ENCODE measurements at regions not wholly inside any gene's neighbourhood (a gene's known extent, or its start where the extent isn't known, plus 50 kb on each side); places are given as distances from the start of the nearest gene placed in this dataset.
A peak's percentile ranks its signal among the peaks of the same experiment; 100 is the strongest.

DNA sequence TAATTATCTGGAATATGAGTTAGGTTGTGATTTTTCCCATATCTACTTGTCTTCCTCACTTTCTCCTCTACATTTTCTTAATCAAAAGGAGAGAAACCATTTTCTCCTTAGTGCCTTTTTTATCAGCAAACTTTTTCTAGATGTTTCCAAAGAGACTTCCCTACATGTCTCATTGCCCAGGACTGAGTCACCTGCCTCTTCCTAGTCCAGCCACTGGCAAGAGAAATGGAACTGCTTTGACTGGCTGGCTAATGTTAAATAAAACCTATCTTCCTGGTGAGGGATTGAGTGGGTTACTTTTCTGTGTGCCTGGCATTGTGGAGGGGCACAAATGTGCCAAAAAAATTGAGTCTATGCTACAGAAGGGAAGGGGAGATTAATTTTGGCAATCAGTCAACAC, 52.1 kb upstream of the CD5L start:
- DNase-seq, result no peak
- H3K36me3 ChIP-seq (replicated peaks; ENCODE audit: control insufficient read depth, insufficient read depth, low read length), result no peaks in the 10 kb centered on the region

GRCh38 chr1:157894613-157895165, 53.1 kb upstream of the CD5L start:
- Histone ChIP-seq H3K27me3 (ENCODE audit: control insufficient read depth, insufficient read depth, low read length) (no peaks in the 10 kb centered on the region), H3K36me3 (replicated peaks; ENCODE audit: control insufficient read depth, insufficient read depth, low read length) (no peaks in the 10 kb centered on the region), H3K4me3 (ENCODE audit: insufficient read depth, low read depth, low read length) (no peak overlapping the region)
- no peak for DNase-seq

More for the DNA sequence above, 52.1 kb upstream of the CD5L start:
- no peaks in the 10 kb centered on the region for H3K27me3 ChIP-seq (ENCODE audit: control insufficient read depth, insufficient read depth, low read length)
- H3K4me3 ChIP-seq (ENCODE audit: insufficient read depth, low read depth, low read length), result no peak overlapping the region

- H3K27me3 ChIP-seq (ENCODE audit: control insufficient read depth, insufficient read depth, low read length), result no peaks in the 10 kb centered on the region
- H3K4me3 ChIP-seq (ENCODE audit: insufficient read depth, low read depth, low read length), result no peak overlapping the region
- DNase-seq, result no peak
- H3K36me3 ChIP-seq (replicated peaks; ENCODE audit: control insufficient read depth, insufficient read depth, low read length), result no peaks in the 10 kb centered on the region
Measured at GRCh38 chr1:157910270-157910669, 68.7 kb upstream of the CD5L start.

DNA sequence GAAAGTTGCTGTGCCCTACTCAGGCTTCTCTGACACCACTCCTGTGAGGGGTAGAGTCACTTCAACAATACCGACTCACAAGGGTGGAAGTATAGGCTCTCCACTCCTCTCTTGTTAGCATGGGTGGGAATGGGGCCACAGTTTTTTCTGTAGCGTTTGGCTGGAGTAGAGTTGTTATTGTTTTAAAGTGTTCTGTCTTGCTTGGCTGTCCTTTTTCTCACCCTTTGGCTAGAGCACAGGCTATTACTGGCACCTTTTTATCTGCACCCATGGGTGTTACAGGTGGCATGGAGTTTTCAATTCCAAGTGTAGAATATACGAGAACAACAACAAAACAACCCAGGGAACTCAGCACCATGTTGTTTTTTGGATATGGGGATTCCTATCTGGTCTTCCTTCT, 74.3 kb upstream of the CD5L start:
- no peak overlapping the region for H3K4me3 ChIP-seq (ENCODE audit: insufficient read depth, low read depth, low read length)
- DNase-seq, result no peak
- H3K36me3 ChIP-seq (replicated peaks; ENCODE audit: control insufficient read depth, insufficient read depth, low read length), result no peaks in the 10 kb centered on the region
- no peaks in the 10 kb centered on the region; the same call in 1 of the 2 replicates for H3K27me3 ChIP-seq (ENCODE audit: control insufficient read depth, insufficient read depth, low read length)

DNA sequence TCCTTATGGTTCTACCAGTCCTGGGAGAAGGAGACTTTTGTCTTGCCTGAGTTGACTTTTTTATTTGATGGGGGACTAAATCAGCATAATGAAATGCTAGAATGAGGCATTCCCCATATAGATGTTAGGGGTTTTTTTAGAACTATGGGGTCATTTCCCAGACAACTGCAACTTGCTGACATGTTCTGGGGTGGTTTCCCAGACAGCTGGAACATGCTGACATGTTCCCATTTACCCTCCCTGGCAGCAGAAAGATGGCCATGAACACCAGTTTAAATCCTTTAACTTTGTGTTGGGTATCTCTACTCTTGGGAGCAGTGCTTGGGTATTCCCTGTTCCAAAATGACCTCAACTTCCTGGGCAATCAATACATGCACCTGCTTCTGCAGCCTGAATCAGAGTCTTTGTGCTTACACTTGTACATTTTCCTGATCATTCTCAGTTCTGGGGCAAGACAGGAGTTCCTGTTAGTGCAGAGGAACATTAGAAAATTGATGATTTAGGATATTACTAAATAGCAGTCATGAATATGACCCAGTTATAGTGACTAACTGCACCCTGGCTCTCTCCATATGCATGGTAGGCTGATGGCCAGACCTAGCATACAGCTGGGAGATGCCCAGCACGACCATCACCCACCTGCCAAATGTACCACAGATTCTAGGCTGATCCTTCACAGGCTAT, 75.4 kb upstream of the CD5L start:
- DNase-seq, result no peak
- Histone ChIP-seq H3K4me3 (ENCODE audit: insufficient read depth, low read depth, low read length) (no peak overlapping the region), H3K27me3 (ENCODE audit: control insufficient read depth, insufficient read depth, low read length) (no peaks in the 10 kb centered on the region; the same call in 1 of the 2 replicates), H3K36me3 (replicated peaks; ENCODE audit: control insufficient read depth, insufficient read depth, low read length) (no peaks in the 10 kb centered on the region)

GRCh38 chr1:157920748-157921147, 72.7 kb upstream of the KIRREL1 start:
- Histone ChIP-seq H3K36me3 (replicated peaks; ENCODE audit: control insufficient read depth, insufficient read depth, low read length) (no peaks in the 10 kb centered on the region), H3K4me3 (ENCODE audit: insufficient read depth, low read depth, low read length) (no peak overlapping the region), H3K27me3 (ENCODE audit: control insufficient read depth, insufficient read depth, low read length) (no peaks in the 10 kb centered on the region; the same call in 1 of the 2 replicates)
- DNase-seq, result no peak

DNA sequence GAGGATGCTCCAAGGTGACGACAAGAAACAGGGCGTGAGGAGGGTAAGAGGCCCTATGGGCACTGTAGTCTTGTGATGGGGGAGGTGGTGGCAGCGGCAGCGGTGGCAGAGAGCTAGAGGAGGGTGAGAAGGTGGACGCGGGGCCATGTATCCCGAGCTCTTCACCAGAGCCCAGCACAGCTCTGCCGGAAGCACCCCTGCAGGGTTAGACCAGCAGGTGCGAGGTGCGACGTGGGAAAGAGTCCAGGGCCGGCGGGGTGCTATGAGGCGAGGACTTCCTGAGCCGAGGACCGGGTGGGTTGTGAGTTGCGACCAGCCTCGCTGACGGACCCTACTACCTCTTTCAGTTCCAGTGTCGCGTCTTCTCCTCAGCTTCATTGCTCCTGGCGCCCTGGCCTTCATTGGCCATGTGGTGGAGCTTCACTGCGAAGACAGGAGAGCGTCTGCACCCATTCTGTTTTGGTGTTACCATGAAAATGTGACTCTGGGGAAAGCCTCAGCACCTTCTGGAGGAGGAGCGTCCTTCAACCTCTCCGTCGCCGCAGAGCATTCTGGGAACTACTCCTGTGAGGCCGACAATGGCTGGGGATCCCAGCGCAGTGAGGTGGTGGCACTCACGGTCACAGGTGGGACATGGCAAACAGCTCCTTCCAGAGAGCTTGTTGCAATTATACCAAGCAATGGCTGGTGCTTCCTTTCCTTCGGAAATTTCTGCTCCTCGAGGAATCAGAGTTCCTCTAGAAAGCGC, 67.9 kb upstream of the KIRREL1 start:
- H3K36me3 ChIP-seq (replicated peaks; ENCODE audit: control insufficient read depth, insufficient read depth, low read length), result no peaks in the 10 kb centered on the region
- no peak overlapping the region for H3K4me3 ChIP-seq (ENCODE audit: insufficient read depth, low read depth, low read length)
- DNase-seq, result peak; percentile 15
- no peaks in the 10 kb centered on the region; the same call in 1 of the 2 replicates for H3K27me3 ChIP-seq (ENCODE audit: control insufficient read depth, insufficient read depth, low read length)

GRCh38 chr1:157932069-157932468, 61.4 kb upstream of the KIRREL1 start:
- Histone ChIP-seq H3K27me3 (ENCODE audit: control insufficient read depth, insufficient read depth, low read length) (no peaks in the 10 kb centered on the region), H3K36me3 (replicated peaks; ENCODE audit: control insufficient read depth, insufficient read depth, low read length) (no peaks in the 10 kb centered on the region), H3K4me3 (ENCODE audit: insufficient read depth, low read depth, low read length) (no peak overlapping the region)
- DNase-seq, result no peak

DNA sequence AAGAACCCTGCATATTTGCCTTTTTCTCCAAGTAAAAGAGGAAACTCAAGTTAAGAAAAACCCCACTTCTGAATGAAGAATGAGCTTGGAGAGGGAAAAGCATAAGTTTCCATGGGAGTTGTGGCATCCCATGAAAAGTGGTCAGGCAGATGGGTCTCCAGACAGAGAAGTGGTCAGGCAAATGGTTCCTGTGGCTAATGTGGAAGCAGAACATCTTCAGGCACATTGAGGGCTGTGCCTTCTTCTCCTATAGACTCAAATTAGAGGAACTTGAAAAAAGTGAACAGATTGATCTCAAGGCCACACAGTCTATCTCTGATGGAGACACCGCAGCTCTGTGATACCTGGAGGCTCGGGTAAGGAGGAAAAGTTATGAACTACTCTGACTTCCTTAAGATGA, 55.7 kb upstream of the KIRREL1 start:
- DNase-seq, result no peak
- no peak overlapping the region for H3K4me3 ChIP-seq (ENCODE audit: insufficient read depth, low read depth, low read length)
- no peaks in the 10 kb centered on the region; the same call in 1 of the 2 replicates for H3K27me3 ChIP-seq (ENCODE audit: control insufficient read depth, insufficient read depth, low read length)
- H3K36me3 ChIP-seq (replicated peaks; ENCODE audit: control insufficient read depth, insufficient read depth, low read length), result no peaks in the 10 kb centered on the region

DNA sequence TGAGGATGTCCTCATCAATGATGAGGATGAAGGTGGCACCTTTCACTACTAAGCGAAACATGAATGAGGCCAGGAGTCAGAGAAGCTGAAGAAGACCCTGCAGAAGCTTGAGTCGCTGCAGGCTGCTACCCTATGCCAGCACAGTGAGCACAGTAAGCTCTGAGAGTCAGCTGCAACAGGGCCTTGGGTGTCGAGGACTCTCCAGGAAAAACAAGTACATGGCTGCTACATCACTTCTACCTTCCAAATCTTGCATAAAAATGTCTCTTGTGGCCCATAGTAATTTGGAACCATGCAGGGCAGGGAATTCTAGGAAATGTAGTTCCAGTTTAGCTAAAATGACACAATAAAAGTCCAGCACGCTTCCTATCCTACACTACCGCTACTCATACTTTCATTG, 51.5 kb upstream of the KIRREL1 start:
- Histone ChIP-seq H3K36me3 (replicated peaks; ENCODE audit: control insufficient read depth, insufficient read depth, low read length) (no peaks in the 10 kb centered on the region), H3K27me3 (ENCODE audit: control insufficient read depth, insufficient read depth, low read length) (no peaks in the 10 kb centered on the region; the same call in 1 of the 2 replicates), H3K4me3 (ENCODE audit: insufficient read depth, low read depth, low read length) (no peak overlapping the region)
- no peak for DNase-seq
